ENCODE measurements at regions not wholly inside any gene's neighbourhood (a gene's known extent, or its start where the extent isn't known, plus 50 kb on each side); places are given as distances from the start of the nearest gene placed in this dataset.
"Not testable (repeated sequence)": the region's sequence is repeated elsewhere in the genome, so short reads cannot be mapped to it uniquely, and the experiment has no call there.

- no peak for DNase-seq
Measured at GRCh38 chr20:1845163-1845523, 50.1 kb upstream of the SIRPA start.

GRCh38 chr20:1844325-1845162 is 50.7 kb upstream of the SIRPA start:
- DNase-seq, result peak; percentile 14

GRCh38 chr20:1842281-1842680 is 52.9 kb upstream of the SIRPA start:
- DNase-seq, result no peak

- DNase-seq, result no peak
Measured at GRCh38 chr20:1841554-1842140, 53.6 kb upstream of the SIRPA start.

DNA sequence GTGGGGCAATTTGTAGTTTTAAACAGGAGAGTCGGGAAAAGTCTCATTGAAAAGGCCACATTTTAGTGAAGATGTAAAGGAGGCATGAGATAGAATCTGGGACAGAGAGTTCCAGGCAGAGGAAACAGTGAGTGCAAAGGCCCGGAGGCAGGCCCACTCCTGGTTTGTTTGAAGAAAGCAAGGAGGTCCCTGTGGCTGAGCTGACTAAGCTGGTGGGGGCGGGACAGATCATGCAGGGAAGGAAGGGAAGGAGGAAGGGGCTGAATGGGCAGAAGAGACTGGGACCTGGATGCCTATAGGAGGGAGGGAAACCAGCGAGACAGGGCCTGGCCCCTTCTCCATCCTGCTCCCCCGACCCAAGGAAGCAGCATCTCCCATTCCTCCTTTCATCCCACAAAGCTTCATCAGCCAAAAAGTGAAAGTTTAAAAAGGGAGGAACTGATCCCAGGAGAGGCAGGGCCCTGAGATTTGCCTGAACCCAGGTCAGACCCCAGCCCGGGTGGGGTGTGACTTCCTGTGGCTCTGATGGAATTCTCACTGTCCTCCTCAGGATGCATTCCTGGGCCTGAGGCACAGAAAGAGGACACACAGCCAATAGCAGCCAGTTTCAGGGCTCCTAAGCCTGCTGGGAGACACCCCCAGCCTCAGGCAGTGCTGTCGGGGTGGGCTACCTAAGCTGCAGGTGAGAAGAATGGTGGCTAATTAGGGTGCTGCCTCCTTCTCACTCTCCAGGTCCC is 54.2 kb upstream of the SIRPA start:
- no peak for DNase-seq

- not testable (repeated sequence) for DNase-seq
Measured at GRCh38 chr20:1839376-1840317, 55.6 kb upstream of the SIRPA start.

GRCh38 chr20:1838556-1839279 is 56.5 kb upstream of the SIRPA start:
- no peak for DNase-seq

GRCh38 chr20:1835186-1836035 is 59.8 kb upstream of the SIRPA start:
- no peak for DNase-seq

DNA sequence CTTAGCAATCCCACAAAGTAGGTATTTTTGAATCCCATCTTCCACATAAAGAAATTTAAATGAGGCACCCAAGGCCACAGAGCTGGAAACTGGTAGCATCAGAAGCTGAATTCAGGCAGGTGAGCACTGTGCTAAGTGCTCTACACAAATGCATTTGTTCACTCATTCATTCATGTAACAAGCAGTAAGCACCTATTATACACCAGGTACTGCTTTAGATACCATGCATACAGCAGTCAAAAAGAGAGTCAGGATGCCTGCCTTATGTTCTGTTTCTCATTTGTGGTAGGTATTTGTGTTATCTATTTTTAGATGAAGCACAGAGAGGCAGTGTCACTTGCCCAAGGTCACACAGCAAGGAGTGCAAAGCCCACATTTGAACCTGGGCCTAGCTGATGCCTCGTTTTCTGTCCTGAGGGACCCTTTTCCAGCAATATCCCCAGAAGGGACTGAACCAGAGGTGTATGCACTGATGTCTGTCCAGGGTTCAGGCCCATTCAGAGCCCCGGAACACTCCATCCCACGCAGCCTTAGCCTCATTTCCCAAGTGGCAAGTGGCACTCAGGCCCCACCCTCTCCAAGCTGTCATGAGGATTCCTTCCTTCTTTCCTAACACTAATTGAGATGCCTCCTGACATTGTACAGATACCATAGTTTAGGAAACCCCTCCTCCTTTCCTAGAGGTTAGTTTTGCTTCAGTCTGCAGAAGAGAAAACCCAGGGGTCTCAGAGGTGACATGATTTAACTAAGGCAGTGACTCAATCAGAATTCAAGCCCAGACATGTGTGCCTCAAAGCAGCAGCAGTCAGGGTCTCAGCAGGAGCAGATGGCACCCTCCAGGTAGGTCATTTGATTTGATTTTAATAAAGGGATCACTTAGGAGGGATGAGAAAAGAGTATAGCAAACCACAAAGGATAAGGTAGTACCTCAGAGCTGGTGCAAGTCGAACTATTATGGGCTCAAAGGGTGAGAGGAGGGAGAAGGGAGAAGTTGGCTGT is 61.2 kb upstream of the SIRPA start:
- DNase-seq, result no peak

DNA sequence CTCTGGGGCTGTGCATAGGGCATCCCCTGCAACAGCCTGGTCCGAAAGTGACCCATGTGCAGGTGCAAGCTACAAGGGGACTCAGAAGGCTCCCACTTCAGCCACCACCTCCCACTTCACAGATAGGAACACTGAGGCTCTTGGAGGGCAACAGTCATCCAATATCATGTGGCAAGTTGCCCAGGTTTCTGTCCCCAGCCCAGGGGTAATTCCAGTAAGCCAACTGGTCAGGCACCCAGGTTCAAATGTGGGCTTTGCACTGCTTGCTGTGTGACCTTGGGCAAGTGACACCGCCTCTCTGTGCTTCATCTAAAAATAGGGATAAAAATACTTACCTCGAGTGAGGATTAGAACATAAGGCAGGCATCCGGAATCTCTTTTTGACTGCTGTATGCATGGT is 62.0 kb upstream of the SIRPA start:
- no peak for DNase-seq

DNA sequence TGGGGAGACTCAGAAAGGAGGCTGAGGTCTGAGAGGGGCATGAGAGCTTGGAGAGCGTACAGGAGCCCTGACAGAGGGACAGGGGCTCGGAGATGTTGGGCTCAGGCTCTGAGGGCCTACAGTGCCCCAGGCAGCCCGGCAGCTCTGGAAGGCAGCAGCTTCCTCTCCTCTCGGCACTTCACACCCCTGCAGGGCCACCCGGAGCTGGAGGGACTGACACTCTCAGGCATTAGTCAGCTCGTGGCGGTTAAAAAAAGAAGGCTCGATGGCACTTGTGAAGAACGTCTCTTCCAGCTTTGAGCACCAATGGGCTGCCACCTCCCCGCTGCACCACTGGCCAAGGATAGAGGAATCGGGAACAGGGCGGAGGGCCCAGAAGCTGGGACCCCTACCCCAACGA is 62.6 kb upstream of the SIRPA start:
- no peak for DNase-seq

DNA sequence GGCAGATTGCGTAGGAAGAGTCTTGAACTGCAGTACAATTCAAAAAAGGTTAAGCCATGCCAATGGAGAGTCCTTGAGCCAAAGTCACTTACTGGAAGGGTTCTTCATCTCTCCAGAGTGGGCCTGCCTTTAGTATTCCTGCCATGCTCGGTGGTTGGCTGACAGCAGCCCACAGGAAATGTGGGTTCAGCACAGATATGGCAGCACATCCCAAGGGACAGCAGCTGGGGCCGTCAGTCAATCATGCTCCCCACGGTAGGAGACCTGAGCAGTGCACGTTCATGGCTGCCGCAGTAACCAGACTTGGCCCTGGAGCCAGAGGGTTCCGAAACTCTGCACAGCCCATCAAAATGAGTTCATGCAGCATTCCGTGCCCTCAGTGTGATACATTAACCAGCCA is 63.6 kb upstream of the SIRPA start:
- no peak for DNase-seq

- DNase-seq, result no peak
Measured at GRCh38 chr20:1831096-1831495, 64.1 kb upstream of the SIRPA start.

DNA sequence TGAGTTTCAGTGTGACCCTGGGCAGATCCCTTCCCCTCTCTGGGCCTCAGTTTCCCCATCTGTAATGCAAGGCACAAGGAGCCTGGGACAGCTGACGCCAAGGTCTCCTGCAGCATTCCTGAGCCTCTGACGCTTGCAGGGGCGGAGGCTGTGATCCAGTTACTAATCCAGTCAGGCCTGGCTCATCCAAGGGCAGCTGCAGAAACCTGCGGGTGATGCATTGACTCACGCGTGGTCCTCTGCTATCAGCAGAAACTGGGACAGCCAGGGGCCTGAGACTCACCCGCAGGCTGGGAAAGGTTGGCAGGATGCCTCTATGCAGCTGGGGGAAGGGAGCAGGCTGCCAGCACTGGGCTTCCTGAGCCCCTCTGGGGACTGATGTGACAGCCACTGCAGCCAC is 65.0 kb upstream of the SIRPA start:
- DNase-seq, result no peak

DNA sequence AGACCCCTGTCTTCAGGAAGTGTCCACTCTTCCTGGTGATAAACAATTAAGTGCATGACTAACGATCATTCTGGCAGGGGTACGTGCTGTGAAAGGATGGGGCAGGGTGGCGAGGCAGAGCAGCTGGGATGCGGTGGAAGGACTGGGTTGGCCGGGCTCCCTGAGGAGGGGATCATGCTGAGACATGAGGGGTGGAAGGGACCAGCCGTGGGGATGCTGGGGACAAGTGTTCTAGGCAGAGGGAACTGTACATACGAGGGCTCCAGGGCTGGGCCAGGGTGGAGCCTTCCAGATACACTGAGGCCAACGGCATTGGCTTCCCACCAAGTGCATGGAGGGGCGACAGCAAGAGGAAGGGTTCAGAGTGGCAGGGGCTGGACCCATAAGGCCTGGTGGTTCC is 65.7 kb upstream of the SIRPA start:
- DNase-seq, result no peak

DNA sequence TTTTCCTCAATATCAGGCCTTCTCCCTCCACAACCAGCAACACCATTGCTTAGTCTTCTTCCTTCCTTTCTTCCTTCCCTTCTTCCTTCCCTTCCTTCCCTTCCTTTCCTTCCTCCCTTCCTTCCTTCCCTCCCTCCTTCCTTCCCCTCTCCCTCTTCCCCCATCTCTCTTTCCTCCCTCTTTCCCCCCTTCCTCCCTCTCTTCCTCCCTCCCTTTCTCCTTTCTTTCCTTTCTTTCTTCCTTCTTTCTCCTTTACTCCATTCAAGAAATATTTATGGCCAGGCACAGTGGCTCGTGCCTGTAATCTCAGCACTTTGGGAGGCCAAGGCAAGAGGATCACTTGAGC is 66.4 kb upstream of the SIRPA start:
- DNase-seq, result no peak

DNA sequence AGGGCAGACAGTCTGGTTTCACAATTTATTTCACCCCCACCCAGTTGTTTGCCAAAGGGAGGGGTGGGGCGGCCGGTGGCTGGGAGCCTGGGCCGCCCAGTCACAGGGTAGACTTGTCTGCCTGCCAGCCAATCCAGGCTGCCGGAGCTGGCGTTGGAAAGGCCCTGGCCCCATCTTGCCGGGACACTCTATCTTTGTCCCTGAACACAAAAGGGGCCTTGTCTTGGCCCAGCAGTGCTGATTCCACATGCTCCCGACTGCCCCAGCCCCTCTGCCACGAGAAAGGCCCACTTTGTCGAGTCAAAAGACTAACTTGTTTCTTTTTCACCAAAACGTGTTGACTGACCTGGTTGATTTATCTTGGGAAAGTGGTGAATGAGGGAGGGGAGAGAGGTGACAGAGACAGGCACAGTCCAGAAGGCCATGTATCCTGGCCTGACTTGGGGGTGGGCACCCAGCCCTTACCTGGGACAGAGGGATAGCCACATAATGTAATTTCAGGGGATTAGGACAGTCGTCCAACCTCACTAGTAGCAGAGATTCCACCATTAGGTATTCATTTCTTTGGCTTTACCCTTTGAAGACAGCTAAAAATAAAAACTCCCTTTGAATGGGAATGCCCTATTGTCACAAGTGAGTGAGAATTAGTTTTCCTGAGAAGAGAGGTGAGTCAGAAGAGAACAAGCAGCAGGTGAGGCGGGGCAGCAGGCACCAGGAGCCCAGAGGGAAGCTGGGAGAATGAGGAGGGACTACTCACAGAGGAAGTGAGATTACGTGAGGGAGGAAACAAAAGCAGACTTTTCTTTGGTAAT is 67.0 kb upstream of the SIRPA start:
- no peak for DNase-seq

GRCh38 chr20:1827510-1827973 is 67.7 kb upstream of the SIRPA start:
- no peak for DNase-seq

GRCh38 chr20:1825938-1826445 is 69.2 kb upstream of the SIRPA start:
- DNase-seq, result no peak

Measured in CD4-positive, alpha-beta T cell treated with Interleukin-21 for 1 hour (primary cell).